HG03196 (cell line): ENCODE measurements at regions not wholly inside any gene's neighbourhood (a gene's known extent, or its start where the extent isn't known, plus 50 kb on each side); places are given as distances from the start of the nearest gene placed in this dataset.
"Not testable (repeated sequence)": the region's sequence is repeated elsewhere in the genome, so short reads cannot be mapped to it uniquely, and the experiment has no call there.

Experiments used
- ATAC-seq: cut with Tn5 transposase; IDR thresholded peaks from one replicate; pipeline ENCODE4 v1.9.1; 2021; ENCODE audit not compliant: unreplicated experiment

GRCh38 chr14:58979325-58979724 lies 209.1 kb upstream of the DAAM1 start:
- ATAC-seq = no peak

- no peak for ATAC-seq
Observed at GRCh38 chr14:58981840-58982239, 206.6 kb upstream of the DAAM1 start.

- no peak for ATAC-seq
Observed at GRCh38 chr14:58985786-58986185, 202.7 kb upstream of the DAAM1 start.

GRCh38 chr14:58987591-58987990 lies 200.9 kb upstream of the DAAM1 start:
- no peak for ATAC-seq

GRCh38 chr14:58992935-58993334 lies 195.5 kb upstream of the DAAM1 start:
- ATAC-seq = no peak

- ATAC-seq = no peak
Observed at GRCh38 chr14:58994130-58994529, 194.3 kb upstream of the DAAM1 start.

GRCh38 chr14:59004012-59004411 lies 184.5 kb upstream of the DAAM1 start:
- no peak for ATAC-seq

GRCh38 chr14:59006179-59006578 lies 182.3 kb upstream of the DAAM1 start:
- not testable (repeated sequence) for ATAC-seq

GRCh38 chr14:59009967-59010366 lies 178.5 kb upstream of the DAAM1 start:
- no peak for ATAC-seq

- ATAC-seq = no peak
Observed at GRCh38 chr14:59013672-59014298, 174.7 kb upstream of the DAAM1 start.

- ATAC-seq = no peak
Observed at GRCh38 chr14:59015482-59015881, 173.0 kb upstream of the DAAM1 start.

GRCh38 chr14:59017285-59017965 lies 171.0 kb upstream of the DAAM1 start:
- no peak for ATAC-seq

GRCh38 chr14:59018460-59018859 lies 170.0 kb upstream of the DAAM1 start:
- no peak for ATAC-seq

GRCh38 chr14:59018978-59019377 lies 169.5 kb upstream of the DAAM1 start:
- no peak for ATAC-seq

- ATAC-seq = no peak
Observed at GRCh38 chr14:59020382-59020781, 168.1 kb upstream of the DAAM1 start.

GRCh38 chr14:59022144-59022543 lies 166.3 kb upstream of the DAAM1 start:
- ATAC-seq = no peak

GRCh38 chr14:59026081-59026480 lies 162.4 kb upstream of the DAAM1 start:
- no peak for ATAC-seq

- not testable (repeated sequence) for ATAC-seq
Observed at GRCh38 chr14:59026640-59027039, 161.8 kb upstream of the DAAM1 start.

GRCh38 chr14:59028476-59029202 lies 159.8 kb upstream of the DAAM1 start:
- peak; percentile 85 for ATAC-seq

GRCh38 chr14:59032826-59033225 lies 155.6 kb upstream of the DAAM1 start:
- ATAC-seq = no peak

- ATAC-seq = no peak
Observed at GRCh38 chr14:59036134-59036533, 152.3 kb upstream of the DAAM1 start.

GRCh38 chr14:59037086-59037485 lies 151.4 kb upstream of the DAAM1 start:
- no peak for ATAC-seq
